Gastroesophageal sphincter (tissue), 3 donors: ENCODE measurements at regions not wholly inside any gene's neighbourhood (a gene's known extent, or its start where the extent isn't known, plus 50 kb on each side); places are given as distances from the start of the nearest gene placed in this dataset.

Experiments used
- POLR2AphosphoS5 ChIP-seq: sonication (generic); formaldehyde crosslinking; IDR thresholded peaks from one replicate; pipeline ENCODE4 v1.6.1; 2017; ENCODE audit warnings: antibody characterized with exemption
- TF ChIP-seq, protein P1 (sequence below), 4 experiments: fragments of 200-600 bp in 2 of 4; fragments of 450-650 bp in 2 of 4; sonication (generic) in 1 of 4; IDR thresholded peaks; one replicate each; pipeline ENCODE4 v1.5.1; 2017 to 2019; ENCODE audit warnings: antibody characterized with exemption in 4 of 4, mild to moderate bottlenecking in 2 of 4, moderate library complexity in 2 of 4

DNA sequence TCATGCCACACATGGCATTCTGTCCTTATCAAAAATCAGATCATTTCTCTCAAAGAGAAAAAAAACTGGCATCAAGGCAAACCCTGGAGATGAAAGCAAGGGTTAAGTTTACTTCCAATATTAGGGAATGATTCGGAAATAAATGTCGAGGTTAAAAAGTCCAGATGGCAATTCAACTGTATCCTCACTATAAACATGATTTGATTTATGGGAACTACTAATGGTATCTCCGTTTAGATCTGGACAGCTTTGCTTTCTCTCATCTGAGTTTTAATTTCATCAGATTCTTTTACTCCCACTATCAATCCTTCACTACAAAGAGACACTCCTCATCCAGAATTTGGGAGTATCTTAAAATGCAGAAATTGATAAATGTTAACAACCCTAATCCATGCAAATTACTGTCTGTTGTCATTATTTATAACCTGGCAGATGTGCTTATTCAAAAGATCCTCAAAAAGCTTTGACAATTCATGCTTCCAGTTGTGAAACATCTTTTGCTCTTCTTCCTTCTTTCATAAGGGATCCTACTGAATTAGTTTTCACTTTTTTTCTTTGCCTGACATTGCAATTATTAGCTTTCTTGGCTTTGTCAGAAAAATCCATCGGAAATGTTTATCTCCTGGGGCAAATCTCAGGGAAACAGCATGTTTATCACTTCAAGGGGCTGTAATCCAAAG lies 903.2 kb downstream of the MCTP2 start:
- TF ChIP-seq, protein P1, sequence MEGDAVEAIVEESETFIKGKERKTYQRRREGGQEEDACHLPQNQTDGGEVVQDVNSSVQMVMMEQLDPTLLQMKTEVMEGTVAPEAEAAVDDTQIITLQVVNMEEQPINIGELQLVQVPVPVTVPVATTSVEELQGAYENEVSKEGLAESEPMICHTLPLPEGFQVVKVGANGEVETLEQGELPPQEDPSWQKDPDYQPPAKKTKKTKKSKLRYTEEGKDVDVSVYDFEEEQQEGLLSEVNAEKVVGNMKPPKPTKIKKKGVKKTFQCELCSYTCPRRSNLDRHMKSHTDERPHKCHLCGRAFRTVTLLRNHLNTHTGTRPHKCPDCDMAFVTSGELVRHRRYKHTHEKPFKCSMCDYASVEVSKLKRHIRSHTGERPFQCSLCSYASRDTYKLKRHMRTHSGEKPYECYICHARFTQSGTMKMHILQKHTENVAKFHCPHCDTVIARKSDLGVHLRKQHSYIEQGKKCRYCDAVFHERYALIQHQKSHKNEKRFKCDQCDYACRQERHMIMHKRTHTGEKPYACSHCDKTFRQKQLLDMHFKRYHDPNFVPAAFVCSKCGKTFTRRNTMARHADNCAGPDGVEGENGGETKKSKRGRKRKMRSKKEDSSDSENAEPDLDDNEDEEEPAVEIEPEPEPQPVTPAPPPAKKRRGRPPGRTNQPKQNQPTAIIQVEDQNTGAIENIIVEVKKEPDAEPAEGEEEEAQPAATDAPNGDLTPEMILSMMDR (IDR thresholded peaks at IDR 0.05), result no peak
- no peak for TF ChIP-seq POLR2AphosphoS5
